HG02938 (cell line): ENCODE measurements at regions not wholly inside any gene's neighbourhood (a gene's known extent, or its start where the extent isn't known, plus 50 kb on each side); places are given as distances from the start of the nearest gene placed in this dataset.
"Not testable (repeated sequence)": the region's sequence is repeated elsewhere in the genome, so short reads cannot be mapped to it uniquely, and the experiment has no call there.

Source experiments
- ATAC-seq: cut with Tn5 transposase; IDR thresholded peaks from one replicate; pipeline ENCODE4 v1.9.1; 2021; ENCODE audit warnings: mild to moderate bottlenecking, moderate library complexity; ENCODE audit not compliant: unreplicated experiment

- no peak for ATAC-seq
Measured at GRCh38 chr14:25350802-25351201, 300.9 kb upstream of the STXBP6 start.

GRCh38 chr14:25350021-25350420 is 300.1 kb upstream of the STXBP6 start:
- no peak for ATAC-seq

DNA sequence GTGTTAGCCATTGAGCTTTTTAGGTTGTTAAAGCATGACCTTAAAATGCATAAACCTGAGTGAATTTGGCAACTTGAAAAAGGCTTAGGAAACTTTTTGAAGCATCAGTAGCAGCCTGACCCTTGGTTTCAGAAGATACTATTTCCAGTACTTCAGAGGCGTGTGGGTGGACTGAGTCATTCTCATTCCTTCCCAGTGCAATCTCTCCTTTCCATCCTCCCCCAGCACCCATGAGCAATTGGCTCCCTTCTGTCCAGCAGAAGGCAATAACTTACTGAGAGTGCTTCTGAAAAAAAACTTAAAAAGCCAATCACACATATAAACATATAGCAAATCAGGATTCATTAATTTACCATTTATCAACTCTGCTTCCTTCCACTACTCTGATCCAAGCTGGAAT is 299.3 kb upstream of the STXBP6 start:
- ATAC-seq, result no peak

GRCh38 chr14:25340882-25341281 is 290.9 kb upstream of the STXBP6 start:
- ATAC-seq, result no peak

GRCh38 chr14:25322784-25323183 is 272.8 kb upstream of the STXBP6 start:
- no peak for ATAC-seq

DNA sequence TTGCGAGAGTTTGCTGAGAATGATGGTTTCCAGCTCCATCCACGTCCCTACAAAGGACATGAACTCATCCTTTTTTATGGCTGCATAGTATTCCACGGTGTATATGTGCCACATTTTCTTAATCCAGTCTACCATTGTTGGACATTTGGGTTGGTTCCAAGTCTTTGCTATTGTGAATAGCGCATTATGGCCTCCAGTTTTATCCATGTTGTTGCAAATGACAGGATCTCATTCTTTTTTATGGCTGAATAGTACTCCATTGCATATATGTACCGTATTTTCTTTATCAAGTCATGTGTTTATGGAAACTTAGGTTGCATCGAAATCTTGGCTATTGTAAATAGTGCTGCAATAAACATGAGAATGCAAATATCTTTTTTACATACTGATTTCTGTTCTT is 266.1 kb upstream of the STXBP6 start:
- not testable (repeated sequence) for ATAC-seq

- ATAC-seq, result no peak
Measured at GRCh38 chr14:25308244-25308643, 258.3 kb upstream of the STXBP6 start.

DNA sequence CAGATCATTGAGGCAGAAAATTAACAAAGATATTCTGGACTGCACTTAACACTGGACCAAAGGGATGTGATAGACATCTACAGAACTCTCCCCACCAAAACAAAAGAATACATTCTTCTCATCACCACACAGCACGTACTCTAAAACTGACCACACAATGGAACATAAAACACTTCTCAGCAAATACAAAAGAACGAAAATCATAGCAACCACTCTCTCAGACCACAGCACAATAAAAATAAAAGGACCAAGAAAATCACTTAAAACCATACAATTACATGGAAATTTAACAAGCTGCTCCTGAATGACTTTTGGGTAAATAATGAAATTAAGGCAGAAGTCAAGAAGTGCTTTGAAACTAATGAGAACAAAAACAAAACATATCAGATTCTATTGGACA is 254.0 kb upstream of the STXBP6 start:
- ATAC-seq, result no peak

DNA sequence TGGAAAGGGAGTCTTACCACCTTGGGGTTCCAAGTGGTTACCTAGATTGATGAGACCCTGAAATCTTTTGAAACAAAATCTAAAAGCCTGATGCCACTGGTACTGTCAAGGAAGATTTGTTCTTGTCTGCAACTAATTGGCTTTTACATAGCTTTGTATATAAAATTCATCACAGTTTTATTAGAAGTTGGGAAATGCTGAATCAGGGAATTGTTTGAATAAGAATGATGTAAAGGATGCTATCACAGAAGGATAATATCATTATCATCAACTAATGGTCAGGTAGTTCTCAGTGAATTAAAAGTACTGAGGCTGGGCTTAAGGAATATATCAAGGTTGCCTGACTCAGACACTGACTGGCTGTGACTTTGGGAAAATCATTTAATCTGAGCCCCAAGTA is 248.3 kb upstream of the STXBP6 start:
- no peak for ATAC-seq

DNA sequence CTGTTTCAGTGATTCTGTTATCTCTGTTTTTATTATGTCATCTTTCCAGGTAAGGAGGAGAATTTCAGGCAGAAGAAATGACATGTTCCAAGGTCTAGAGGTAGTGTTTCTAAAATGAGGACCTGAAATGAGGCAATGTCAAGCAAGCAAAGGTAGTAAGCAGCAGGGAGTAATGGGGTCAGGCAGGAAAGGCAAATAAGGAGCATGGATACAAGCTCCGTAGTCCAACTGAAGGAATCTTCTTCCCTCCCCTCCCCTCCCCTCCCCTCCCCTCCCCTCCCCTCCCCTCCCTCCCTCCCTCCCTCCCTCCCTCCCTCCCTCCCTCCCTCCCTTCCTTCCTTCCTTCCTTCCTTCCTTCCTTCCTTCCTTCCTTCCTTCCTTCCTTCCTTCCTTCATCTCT is 240.2 kb upstream of the STXBP6 start:
- ATAC-seq, result not testable (repeated sequence)

DNA sequence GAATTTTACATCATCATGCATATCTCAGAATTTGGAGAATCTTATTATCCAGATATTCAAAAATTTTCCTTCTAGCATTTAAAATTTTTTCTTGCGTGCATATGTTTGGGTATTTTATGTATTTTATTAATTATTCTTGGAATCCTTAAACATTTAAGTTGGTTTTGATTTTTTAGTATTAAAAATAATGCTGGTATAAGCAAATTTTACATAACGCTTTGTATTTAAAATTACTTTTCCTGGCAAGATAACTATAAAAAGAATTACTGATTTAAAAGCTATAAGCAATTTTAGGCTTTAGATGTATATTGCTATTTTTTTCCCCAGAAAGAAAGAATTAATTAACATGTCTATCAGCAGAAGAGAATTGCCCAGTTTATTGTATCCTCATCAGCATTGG is 224.6 kb upstream of the STXBP6 start:
- no peak for ATAC-seq

GRCh38 chr14:25267186-25267585 is 217.2 kb upstream of the STXBP6 start:
- no peak for ATAC-seq

- no peak for ATAC-seq
Measured at GRCh38 chr14:25259470-25259869, 209.5 kb upstream of the STXBP6 start.

DNA sequence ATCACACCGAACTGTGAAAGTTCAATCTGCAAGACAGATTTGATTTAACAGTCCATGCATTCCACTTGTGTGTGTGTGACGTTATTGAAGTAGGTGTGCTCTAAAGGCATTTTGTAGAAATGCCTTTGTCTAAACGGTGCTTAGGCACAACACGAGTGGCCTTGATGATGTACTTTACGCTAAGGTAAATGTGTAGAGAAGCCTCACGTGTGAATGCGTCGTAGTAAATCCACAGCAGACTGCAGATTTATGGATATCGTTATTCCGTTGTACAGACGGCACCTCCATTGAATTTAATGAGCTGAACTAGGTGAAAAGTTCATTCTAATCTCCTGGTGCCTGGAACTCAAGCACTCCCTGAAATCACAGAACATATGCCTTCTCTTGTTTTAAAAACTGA is 202.8 kb upstream of the STXBP6 start:
- no peak for ATAC-seq

GRCh38 chr14:25250516-25250915 is 200.6 kb upstream of the STXBP6 start:
- no peak for ATAC-seq

DNA sequence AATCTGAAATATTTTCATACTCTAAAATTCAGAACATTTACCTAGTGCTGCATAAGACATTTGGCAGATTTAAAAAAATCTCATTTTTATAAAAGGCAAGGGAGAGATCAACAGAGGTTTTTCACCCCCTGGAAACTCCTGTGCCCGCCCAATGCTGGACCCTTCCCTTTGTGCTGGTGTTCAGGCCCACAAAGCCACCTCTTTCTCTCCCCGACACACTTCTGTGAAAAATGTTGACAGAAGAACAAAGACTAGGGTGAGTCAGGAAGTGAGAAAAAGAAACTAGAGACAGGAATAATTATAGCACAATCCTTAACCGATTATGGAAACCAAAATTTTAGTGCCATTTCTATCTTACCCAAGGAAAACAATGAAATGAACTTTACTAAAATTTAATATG is 197.7 kb upstream of the STXBP6 start:
- ATAC-seq, result no peak

DNA sequence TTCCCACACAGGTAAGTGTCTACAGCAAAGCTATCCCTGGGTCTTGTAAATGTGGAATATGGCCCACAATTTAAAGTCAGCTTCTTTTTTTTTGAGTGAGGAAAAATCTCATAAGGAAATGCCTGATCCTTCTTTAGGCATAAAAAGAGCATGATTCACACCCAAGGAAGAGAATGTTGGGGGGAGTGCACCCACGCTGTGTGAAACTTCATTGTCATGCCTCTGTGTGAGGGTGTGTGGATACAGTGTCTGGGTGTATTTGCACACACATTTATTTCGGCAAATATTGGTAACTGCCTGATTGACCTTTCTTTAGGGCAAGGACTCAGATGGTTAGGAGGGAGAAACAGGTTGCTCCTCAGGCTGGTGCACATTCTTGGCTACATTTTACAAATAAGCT is 196.8 kb upstream of the STXBP6 start:
- ATAC-seq, result no peak

GRCh38 chr14:25239170-25239569 is 189.2 kb upstream of the STXBP6 start:
- no peak for ATAC-seq

DNA sequence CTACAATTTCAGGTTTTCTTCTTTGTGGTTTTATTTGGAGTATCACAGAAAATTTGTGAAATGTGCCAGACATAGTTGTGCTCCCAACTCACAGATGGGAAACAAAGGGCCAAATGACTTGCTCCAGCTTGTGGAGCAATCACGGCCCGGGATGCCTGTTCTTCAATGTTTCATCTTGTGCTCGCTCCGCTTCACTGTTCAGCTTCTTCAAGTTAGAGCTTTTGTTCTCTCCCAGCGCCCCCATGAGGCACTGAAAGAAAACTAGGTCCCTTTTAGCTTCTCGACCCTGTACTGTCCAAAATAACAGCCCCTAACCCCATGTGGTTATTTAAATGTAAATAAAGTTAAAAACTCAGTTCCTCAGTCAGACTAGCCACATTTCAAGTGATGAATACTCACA is 187.9 kb upstream of the STXBP6 start:
- no peak for ATAC-seq

- ATAC-seq, result no peak
Measured at GRCh38 chr14:25233613-25234012, 183.7 kb upstream of the STXBP6 start.

DNA sequence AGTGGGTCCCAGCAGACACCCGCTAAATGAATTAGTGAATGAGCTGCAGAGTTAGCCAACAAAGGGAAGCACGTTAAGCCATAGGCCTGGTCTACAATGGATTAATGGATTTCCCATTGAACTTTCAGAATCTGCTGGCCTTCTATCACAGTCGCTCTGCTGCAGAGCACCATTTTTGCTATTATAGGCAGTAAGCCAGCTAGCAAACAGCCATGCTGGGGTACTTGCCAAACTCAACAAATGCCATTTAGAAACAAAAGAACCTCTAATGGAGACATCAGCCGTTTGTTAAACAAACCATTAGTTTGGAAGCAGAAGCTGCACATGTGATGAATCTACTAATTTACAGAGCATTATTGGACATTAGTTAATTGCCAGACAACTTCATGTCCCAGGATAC is 181.1 kb upstream of the STXBP6 start:
- no peak for ATAC-seq

- ATAC-seq, result no peak
Measured at GRCh38 chr14:25226214-25226613, 176.3 kb upstream of the STXBP6 start.

GRCh38 chr14:25222256-25222655 is 172.3 kb upstream of the STXBP6 start:
- ATAC-seq, result no peak

DNA sequence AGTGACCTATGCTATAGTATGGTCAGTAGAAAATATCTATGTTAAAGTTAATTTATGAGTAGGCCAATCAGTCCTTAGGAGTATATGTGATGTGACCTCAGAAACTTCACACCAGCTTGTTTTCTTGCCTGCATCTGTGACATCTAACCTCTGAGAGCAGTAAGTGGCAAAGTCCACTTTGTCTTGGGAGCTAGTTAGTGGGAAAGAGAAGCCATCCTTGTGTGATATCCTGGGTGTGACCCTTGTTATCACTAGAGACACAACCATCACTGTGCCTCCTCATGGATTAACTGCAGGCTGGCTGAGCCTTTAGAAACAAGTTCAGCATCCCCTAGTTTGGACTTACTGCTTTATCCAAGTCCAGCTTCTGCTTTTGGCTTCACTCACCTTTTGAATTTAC is 170.6 kb upstream of the STXBP6 start:
- ATAC-seq, result no peak
